K562 (cell line): ENCODE measurements at regions not wholly inside any gene's neighbourhood (a gene's known extent, or its start where the extent isn't known, plus 50 kb on each side); places are given as distances from the start of the nearest gene placed in this dataset.

Source experiments
- CHD7 ChIP-seq: fragments of 200-600 bp; sonication (generic); IDR thresholded peaks from one replicate; pipeline ENCODE4 v1.6.1; 2012; ENCODE audit warnings: mild to moderate bottlenecking, low read depth, low read length, inconsistent platforms

- no peak for TF ChIP-seq CHD7
Measured at GRCh38 chr6:113050979-113051378, 703.8 kb downstream of the RFPL4B start (continued).
